Neural progenitor cell (in vitro differentiated cells): ENCODE measurements at regions not wholly inside any gene's neighbourhood (a gene's known extent, or its start where the extent isn't known, plus 50 kb on each side); places are given as distances from the start of the nearest gene placed in this dataset.

ENCODE experiments used
- EZH2 ChIP-seq: fragments of 200-600 bp; sonication (generic); IDR thresholded peaks from 2 replicates; pipeline ENCODE4 v1.6.1; 2017; ENCODE audit warnings: antibody characterized with exemption, mild to moderate bottlenecking, moderate library complexity
- TF ChIP-seq, protein P1 (sequence below): fragments of 200-600 bp; sonication (generic); IDR thresholded peaks from 2 replicates; pipeline ENCODE4 v1.5.1; 2017; ENCODE audit warnings: antibody characterized with exemption, mild to moderate bottlenecking

DNA sequence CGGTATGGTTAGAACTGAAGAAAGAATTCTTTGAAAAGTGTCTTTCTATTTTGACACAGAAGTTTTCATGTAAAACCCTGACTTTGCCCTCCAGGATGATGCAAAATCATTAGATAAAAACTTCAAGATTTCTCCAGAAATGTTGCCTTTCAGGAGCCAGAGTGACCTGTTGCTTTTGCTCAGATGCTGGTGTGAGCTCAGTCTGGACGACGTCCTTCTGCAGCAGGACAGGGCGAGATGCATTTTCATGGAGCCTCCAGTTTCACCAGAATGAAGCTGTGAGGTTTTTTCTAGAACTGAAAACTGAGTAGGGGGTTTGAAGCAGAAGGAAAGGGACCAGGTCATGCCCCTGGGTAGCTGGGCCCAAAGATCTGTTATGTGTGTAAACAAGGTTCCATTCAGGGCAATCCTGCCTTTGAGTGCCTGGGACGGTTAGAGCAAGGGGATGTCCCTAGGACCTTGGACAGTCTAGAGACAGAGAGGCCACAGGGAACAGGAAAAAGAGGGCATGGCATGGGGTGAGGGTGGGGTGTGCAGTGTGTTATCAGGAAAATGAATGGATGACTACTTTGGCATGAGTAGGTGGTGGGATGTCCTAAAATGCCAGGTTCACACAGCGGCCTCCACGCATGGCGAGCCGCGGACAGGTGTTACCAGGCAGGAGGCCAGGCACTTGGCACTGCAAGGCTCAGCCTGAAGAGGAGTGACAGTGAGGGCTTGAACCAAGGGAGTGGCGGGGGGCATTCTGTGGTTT lies 356.3 kb downstream of the CXCL12 start:
- TF ChIP-seq, protein P1, sequence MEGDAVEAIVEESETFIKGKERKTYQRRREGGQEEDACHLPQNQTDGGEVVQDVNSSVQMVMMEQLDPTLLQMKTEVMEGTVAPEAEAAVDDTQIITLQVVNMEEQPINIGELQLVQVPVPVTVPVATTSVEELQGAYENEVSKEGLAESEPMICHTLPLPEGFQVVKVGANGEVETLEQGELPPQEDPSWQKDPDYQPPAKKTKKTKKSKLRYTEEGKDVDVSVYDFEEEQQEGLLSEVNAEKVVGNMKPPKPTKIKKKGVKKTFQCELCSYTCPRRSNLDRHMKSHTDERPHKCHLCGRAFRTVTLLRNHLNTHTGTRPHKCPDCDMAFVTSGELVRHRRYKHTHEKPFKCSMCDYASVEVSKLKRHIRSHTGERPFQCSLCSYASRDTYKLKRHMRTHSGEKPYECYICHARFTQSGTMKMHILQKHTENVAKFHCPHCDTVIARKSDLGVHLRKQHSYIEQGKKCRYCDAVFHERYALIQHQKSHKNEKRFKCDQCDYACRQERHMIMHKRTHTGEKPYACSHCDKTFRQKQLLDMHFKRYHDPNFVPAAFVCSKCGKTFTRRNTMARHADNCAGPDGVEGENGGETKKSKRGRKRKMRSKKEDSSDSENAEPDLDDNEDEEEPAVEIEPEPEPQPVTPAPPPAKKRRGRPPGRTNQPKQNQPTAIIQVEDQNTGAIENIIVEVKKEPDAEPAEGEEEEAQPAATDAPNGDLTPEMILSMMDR, result no peak
- TF ChIP-seq EZH2, result no peak
